Duodenal mucosa (tissue), 2 donors: ENCODE measurements at regions not wholly inside any gene's neighbourhood (a gene's known extent, or its start where the extent isn't known, plus 50 kb on each side); places are given as distances from the start of the nearest gene placed in this dataset.
"Not testable (repeated sequence)": the region's sequence is repeated elsewhere in the genome, so short reads cannot be mapped to it uniquely, and the experiment has no call there.

Source experiments
- H3K27ac ChIP-seq: one replicate; pipeline ENCODE4 v1.7.0; 2013; ENCODE audit warnings: low read depth, low read length
- H3K27me3 ChIP-seq, 2 donors: one replicate each; pipeline ENCODE4 v1.7.0; 2013; ENCODE audit warnings: low read length in 2 of 2, control low read depth in 1 of 2; ENCODE audit not compliant: insufficient read depth in 2 of 2, control insufficient read depth in 1 of 2
- H3K36me3 ChIP-seq, 2 donors: one replicate each; pipeline ENCODE4 v1.7.0; 2013; ENCODE audit warnings: low read length in 2 of 2, control low read depth in 1 of 2; ENCODE audit not compliant: insufficient read depth in 2 of 2, control insufficient read depth in 1 of 2
- H3K4me1 ChIP-seq, 2 donors: one replicate each; pipeline ENCODE4 v1.7.0; 2013; ENCODE audit warnings: low read length in 2 of 2, control low read depth in 1 of 2; ENCODE audit not compliant: insufficient read depth in 2 of 2, control insufficient read depth in 1 of 2
- H3K4me3 ChIP-seq, 2 donors: one replicate each; pipeline ENCODE4 v1.7.0; 2013; ENCODE audit warnings: low read length in 2 of 2, low read depth in 1 of 2
- H3K9ac ChIP-seq, 2 donors: one replicate each; pipeline ENCODE4 v1.7.0; 2013; ENCODE audit warnings: low read length in 2 of 2, low read depth in 1 of 2
- H3K9me3 ChIP-seq, 2 donors: one replicate each; pipeline ENCODE4 v1.7.0; 2013; ENCODE audit warnings: low read length in 2 of 2, control low read depth in 1 of 2; ENCODE audit not compliant: control insufficient read depth in 1 of 2

DNA sequence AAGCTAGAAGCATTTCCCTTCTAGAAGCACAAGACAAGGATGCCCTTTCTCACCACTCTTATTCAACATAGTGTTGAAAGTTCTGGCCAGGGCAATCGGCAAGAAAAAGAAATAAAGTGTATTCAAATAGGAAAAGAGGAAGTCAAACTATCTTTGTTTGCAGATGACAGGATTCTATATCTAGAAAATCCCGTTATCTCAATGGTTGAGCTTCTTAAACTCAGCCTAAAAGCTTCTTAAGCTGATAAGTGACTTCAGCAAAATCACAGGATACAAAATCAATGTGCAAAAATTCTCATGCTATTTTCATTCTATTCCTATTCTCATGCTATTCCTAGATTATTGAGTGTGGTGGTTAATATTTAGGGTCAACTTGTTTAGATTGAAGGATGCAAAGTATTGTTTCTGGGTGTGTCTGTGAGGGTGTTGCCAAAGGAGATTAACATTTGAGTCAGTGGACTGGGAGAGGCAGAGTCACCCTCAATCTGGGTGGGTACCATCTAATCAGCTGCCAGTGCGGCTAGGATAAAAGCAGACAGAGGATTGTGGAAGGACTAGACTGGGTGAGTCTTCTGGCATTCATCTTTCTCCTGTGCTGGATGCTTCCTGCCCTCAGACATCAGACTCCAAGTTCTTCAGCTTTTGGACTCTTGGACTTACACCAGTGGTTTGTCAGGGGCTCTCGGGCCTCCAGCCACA lies 111.9 kb downstream of the LSMEM1 start:
- H3K4me3 ChIP-seq, H3K9me3 ChIP-seq, H3K27me3 ChIP-seq, H3K9ac ChIP-seq, H3K4me1 ChIP-seq, H3K36me3 ChIP-seq, H3K27ac ChIP-seq: not testable (repeated sequence)

GRCh38 chr7:112594397-112594796 lies 113.6 kb downstream of the LSMEM1 start:
- no peak overlapping the region for H3K9ac ChIP-seq
- no peaks in the 10 kb centered on the region for H3K36me3 ChIP-seq
- no peaks in the 10 kb centered on the region for H3K9me3 ChIP-seq
- H3K27me3 ChIP-seq, result no peaks in the 10 kb centered on the region
- H3K4me1 ChIP-seq, result no peaks in the 10 kb centered on the region
- no peak overlapping the region for H3K4me3 ChIP-seq
- H3K27ac ChIP-seq, result no peak overlapping the region

GRCh38 chr7:112596260-112596659 lies 115.5 kb downstream of the LSMEM1 start:
- Histone ChIP-seq H3K27ac (no peak overlapping the region), H3K36me3 (no peaks in the 10 kb centered on the region), H3K4me1 (no peaks in the 10 kb centered on the region), H3K9ac (no peak overlapping the region), H3K9me3 (no peaks in the 10 kb centered on the region), H3K4me3 (no peak overlapping the region), H3K27me3 (no peaks in the 10 kb centered on the region)

GRCh38 chr7:112596981-112597380 lies 116.2 kb downstream of the LSMEM1 start:
- no peaks in the 10 kb centered on the region for H3K9me3 ChIP-seq
- no peaks in the 10 kb centered on the region for H3K4me1 ChIP-seq
- no peak overlapping the region for H3K4me3 ChIP-seq
- no peaks in the 10 kb centered on the region for H3K36me3 ChIP-seq
- no peaks in the 10 kb centered on the region for H3K27me3 ChIP-seq
- H3K27ac ChIP-seq, result no peak overlapping the region
- H3K9ac ChIP-seq, result no peak overlapping the region

- Histone ChIP-seq H3K27me3 (no peaks in the 10 kb centered on the region), H3K9me3 (no peaks in the 10 kb centered on the region), H3K27ac (no peak overlapping the region), H3K4me1 (no peaks in the 10 kb centered on the region), H3K9ac (no peak overlapping the region), H3K36me3 (no peaks in the 10 kb centered on the region), H3K4me3 (no peak overlapping the region)
These were observed 122.9 kb downstream of the LSMEM1 start for GRCh38 chr7:112603673-112604072.

DNA sequence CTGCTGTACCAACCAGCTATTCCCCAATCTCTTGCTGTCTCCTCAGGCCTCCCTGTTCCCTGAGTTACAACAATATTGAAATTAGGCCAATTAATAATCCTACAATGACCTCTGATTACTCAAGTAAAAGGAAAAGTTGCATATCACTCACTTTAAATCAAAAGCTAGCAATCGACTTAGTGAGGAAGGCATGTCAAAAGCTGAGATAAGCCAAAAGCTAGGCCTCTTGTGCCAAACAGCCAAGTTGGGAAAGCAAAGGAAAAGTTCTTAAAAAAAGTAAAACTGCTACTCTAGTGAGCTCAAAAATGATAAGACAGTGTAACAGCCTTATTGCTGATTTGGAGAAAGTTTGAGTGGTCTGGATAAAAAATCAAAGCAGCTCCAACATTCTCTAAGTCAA lies 129.8 kb downstream of the LSMEM1 start:
- Histone ChIP-seq H3K9ac (no peak overlapping the region), H3K27ac (no peak overlapping the region), H3K27me3 (no peaks in the 10 kb centered on the region), H3K9me3 (no peaks in the 10 kb centered on the region), H3K4me1 (no peaks in the 10 kb centered on the region), H3K36me3 (no peaks in the 10 kb centered on the region), H3K4me3 (no peak overlapping the region)

GRCh38 chr7:112615701-112616100 lies 134.9 kb downstream of the LSMEM1 start:
- Histone ChIP-seq H3K4me1 (no peaks in the 10 kb centered on the region), H3K9me3 (no peaks in the 10 kb centered on the region), H3K27ac (no peak overlapping the region), H3K9ac (no peak overlapping the region), H3K36me3 (no peaks in the 10 kb centered on the region), H3K4me3 (no peak overlapping the region), H3K27me3 (no peaks in the 10 kb centered on the region)

DNA sequence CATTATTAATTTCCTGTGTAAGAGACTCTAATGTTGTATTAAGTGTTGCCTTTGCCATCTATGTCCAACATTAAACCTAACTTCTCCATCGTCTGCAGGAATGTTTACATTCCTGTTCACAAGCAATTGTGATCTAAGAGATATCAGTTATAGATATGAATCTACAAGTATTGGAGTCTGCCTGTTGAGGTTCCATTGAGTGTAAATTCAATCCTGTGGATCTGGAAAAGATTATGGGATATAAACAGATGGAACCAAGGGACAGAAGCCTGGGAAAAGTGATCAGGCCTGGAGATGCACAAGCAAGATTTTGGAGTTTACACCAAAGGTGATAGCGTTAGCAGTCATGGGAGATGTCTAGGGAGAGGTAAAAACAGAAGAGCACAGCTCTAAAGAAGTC lies 135.5 kb downstream of the LSMEM1 start:
- Histone ChIP-seq H3K27me3 (no peaks in the 10 kb centered on the region), H3K9ac (no peak overlapping the region)

GRCh38 chr7:112619343-112619742 lies 138.6 kb downstream of the LSMEM1 start:
- H3K9me3 ChIP-seq, result no peaks in the 10 kb centered on the region

More for the DNA sequence above, 135.5 kb downstream of the LSMEM1 start:
- Histone ChIP-seq H3K4me1 (no peaks in the 10 kb centered on the region), H3K4me3 (no peak overlapping the region), H3K36me3 (no peaks in the 10 kb centered on the region), H3K27ac (no peak overlapping the region), H3K9me3 (no peaks in the 10 kb centered on the region)

GRCh38 chr7:112622159-112622715 lies 141.4 kb downstream of the LSMEM1 start:
- H3K27ac ChIP-seq, result no peak overlapping the region
- H3K27me3 ChIP-seq, result no peaks in the 10 kb centered on the region
- peaks cover 0 to 4% of the 10 kb centered on the region in 2 donors for H3K9me3 ChIP-seq
- H3K9ac ChIP-seq, result no peak overlapping the region
- no peaks in the 10 kb centered on the region for H3K36me3 ChIP-seq
- H3K4me3 ChIP-seq, result no peak overlapping the region
- no peaks in the 10 kb centered on the region for H3K4me1 ChIP-seq

More at GRCh38 chr7:112619343-112619742, 138.6 kb downstream of the LSMEM1 start:
- no peak overlapping the region for H3K27ac ChIP-seq
- no peaks in the 10 kb centered on the region for H3K27me3 ChIP-seq
- no peaks in the 10 kb centered on the region for H3K4me1 ChIP-seq
- no peaks in the 10 kb centered on the region for H3K36me3 ChIP-seq
- no peak overlapping the region for H3K4me3 ChIP-seq
- no peak overlapping the region for H3K9ac ChIP-seq
